HCT116 (cell line): ENCODE measurements at regions not wholly inside any gene's neighbourhood (a gene's known extent, or its start where the extent isn't known, plus 50 kb on each side); places are given as distances from the start of the nearest gene placed in this dataset.

Source experiments
- ATAC-seq: fragments of 200-7000 bp; cut with Tn5 transposase; 2 replicates; pipeline ENCODE4 v1.9.1; 2020; ENCODE audit warnings: mild to moderate bottlenecking, moderate library complexity
- BruUV-seq: library from RNA; stranded (reverse); fragments of 400-500 nt; replicated peaks from 2 replicates; lab custom pipeline; 2021; lab: Mats Ljungman, UMichigan
- CTCF ChIA-PET: fragments of 300-600 bp; sonication (Branson Sonifier 250); formaldehyde crosslinking; loops from one replicate; lab custom pipeline; 2021; ENCODE audit warnings: antibody characterized with exemption; lab: Charles Lee
- POLR2A ChIA-PET: fragments of 300-600, 350-600 bp; sonication (Branson Sonifier 250); formaldehyde crosslinking; loops from one replicate; lab custom pipeline; 2021; ENCODE audit warnings: antibody characterized with exemption; lab: Charles Lee
- RAD21 ChIA-PET, 2 experiments: fragments of 300-600 bp; sonication (Branson Sonifier 250); formaldehyde crosslinking; loops; one replicate each; lab custom pipeline; 2023; ENCODE audit warnings: low total read pairs in 2 of 2; ENCODE audit not compliant: uncharacterized antibody in 2 of 2, unreplicated experiment in 2 of 2, low non-redundant PET in 1 of 2; lab: Charles Lee
- DNase-seq: peaks from one replicate; pipeline ENCODE4 v3.0.0-alpha.2; 2010; ENCODE audit warnings: low read depth, low spot score
- H2AFZ ChIP-seq: fragments of 200-600 bp; shearing (Covaris generic), sonication (generic); 2 replicates; pipeline ENCODE4 v1.6.1; 2017; ENCODE audit warnings: low read depth, mixed run types, mixed read lengths, antibody characterized with exemption, low read length; ENCODE audit not compliant: poor library complexity, severe bottlenecking
- H3K27ac ChIP-seq: 2 replicates; pipeline ENCODE4 v1.5.1; 2012; ENCODE audit warnings: low read depth, low read length
- H3K27me3 ChIP-seq: fragments of 200-600 bp; sonication (generic); 2 replicates; pipeline ENCODE4 v1.6.1; 2016; ENCODE audit warnings: mixed run types, low read length, mixed read lengths; ENCODE audit not compliant: insufficient read depth
- H3K36me3 ChIP-seq, 2 experiments: fragments of 200-500 bp in 1 of 2; fragments of 200-600 bp in 1 of 2; sonication (Bioruptor generic) in 1 of 2; sonication (generic) in 1 of 2; 2 replicates each; pipeline versions ENCODE4 v1.5.1 to v1.6.1; 2014 to 2016; ENCODE audit warnings: low read length in 2 of 2, inconsistent platforms in 1 of 2, mixed read lengths in 1 of 2, mixed run types in 1 of 2; ENCODE audit not compliant: insufficient read depth in 2 of 2, control insufficient read depth in 1 of 2
- H3K4me1 ChIP-seq, 2 experiments: fragments of 200-600 bp in 1 of 2; sonication (generic) in 1 of 2; 2 replicates each; pipeline versions ENCODE4 v1.5.1 to v1.6.1; 2012 to 2017; ENCODE audit warnings: low read length in 2 of 2, inconsistent platforms in 1 of 2, mild to moderate bottlenecking in 1 of 2, mixed read lengths in 1 of 2, mixed run types in 1 of 2, moderate library complexity in 1 of 2; ENCODE audit not compliant: insufficient read depth in 2 of 2, control insufficient read depth in 1 of 2
- H3K4me2 ChIP-seq: fragments of 200-600 bp; sonication (generic); 2 replicates; pipeline ENCODE4 v1.6.1; 2017; ENCODE audit warnings: mixed run types, low read length, mixed read lengths
- H3K4me3 ChIP-seq, 2 experiments: fragments of 200-600 bp in 1 of 2; sonication (generic) in 1 of 2; replicated peaks in 1 of 2; 2 replicates each; pipeline ENCODE4 v1.5.1; 2011 to 2016; ENCODE audit warnings: low read length in 2 of 2, control low read depth in 1 of 2, low read depth in 1 of 2, mild to moderate bottlenecking in 1 of 2, mixed read lengths in 1 of 2, mixed run types in 1 of 2
- H3K79me2 ChIP-seq: fragments of 200-600 bp; sonication (generic); 2 replicates; pipeline ENCODE4 v1.6.1; 2017; ENCODE audit warnings: mild to moderate bottlenecking, mixed run types, low read length, moderate library complexity, mixed read lengths; ENCODE audit not compliant: insufficient read depth
- H3K9ac ChIP-seq: fragments of 200-600 bp; sonication (generic); 2 replicates; pipeline ENCODE4 v1.6.1; 2016; ENCODE audit warnings: low read length, mixed read lengths
- H3K9me2 ChIP-seq: fragments of 200-600 bp; sonication (generic), shearing (Covaris generic); 2 replicates; pipeline ENCODE4 v1.6.1; 2017; ENCODE audit warnings: mixed run types, mild to moderate bottlenecking, moderate library complexity; ENCODE audit not compliant: insufficient read depth
- H3K9me3 ChIP-seq, 2 experiments: fragments of 200-500 bp in 1 of 2; fragments of 200-600 bp in 1 of 2; sonication (Bioruptor generic) in 1 of 2; sonication (generic) in 1 of 2; 2 replicates each; pipeline ENCODE4 v1.6.1; 2014 to 2017; ENCODE audit warnings: low read length in 2 of 2, mixed read lengths in 2 of 2, inconsistent platforms in 1 of 2, low read depth in 1 of 2, mild to moderate bottlenecking in 1 of 2, mixed run types in 1 of 2, moderate library complexity in 1 of 2; ENCODE audit not compliant: control insufficient read depth in 1 of 2, insufficient read depth in 1 of 2
- H4K20me1 ChIP-seq: fragments of 200-600 bp; sonication (generic), shearing (Covaris generic); 2 replicates; pipeline ENCODE4 v1.6.1; 2017; ENCODE audit warnings: mixed run types, mild to moderate bottlenecking, moderate library complexity; ENCODE audit not compliant: insufficient read depth
- CBX3 ChIP-seq: IDR thresholded peaks from 2 replicates; pipeline ENCODE4 v1.6.1; 2012; ENCODE audit warnings: low read depth
- CEBPB ChIP-seq: IDR thresholded peaks from 2 replicates; pipeline ENCODE4 v1.6.1; 2012; ENCODE audit warnings: low read depth
- CTCF ChIP-seq, 3 experiments: fragments of 200-600 bp in 1 of 3; sonication (generic) in 1 of 3; IDR thresholded peaks in 2 of 3; conservative IDR thresholded peaks in 1 of 3; 2 replicates each; pipeline ENCODE4 v1.5.1; 2012 to 2017; ENCODE audit warnings: low read depth in 2 of 3, low read length in 2 of 3, antibody characterized with exemption in 1 of 3, borderline replicate concordance in 1 of 3, control low read depth in 1 of 3, mild to moderate bottlenecking in 1 of 3, mixed read lengths in 1 of 3, mixed run types in 1 of 3, moderate library complexity in 1 of 3; ENCODE audit not compliant: insufficient read depth in 1 of 3
- EGR1 ChIP-seq: IDR thresholded peaks from 2 replicates; pipeline ENCODE4 v1.6.1; 2012; ENCODE audit warnings: low read depth
- EZH2 ChIP-seq: fragments of 200-600 bp; sonication (generic); IDR thresholded peaks from 2 replicates; pipeline ENCODE4 v1.6.1; 2017; ENCODE audit warnings: antibody characterized with exemption, mixed run types
- POLR2AphosphoS5 ChIP-seq: IDR thresholded peaks from 2 replicates; pipeline ENCODE4 v1.6.1; 2011; ENCODE audit warnings: mild to moderate bottlenecking, low read depth, low read length, moderate library complexity
- RAD21 ChIP-seq: IDR thresholded peaks from 2 replicates; pipeline ENCODE4 v1.6.1; 2012; ENCODE audit warnings: low read depth, mild to moderate bottlenecking
- TCF7L2 ChIP-seq: IDR thresholded peaks from 2 replicates; pipeline ENCODE4 v1.7.0; 2011; ENCODE audit warnings: borderline replicate concordance, inconsistent platforms; ENCODE audit not compliant: insufficient read depth, insufficient read length; ENCODE audit errors: extremely low read depth
- ZBTB33 ChIP-seq: IDR thresholded peaks from 2 replicates; pipeline ENCODE4 v1.6.1; 2011; ENCODE audit warnings: mild to moderate bottlenecking, low read length, moderate library complexity; ENCODE audit not compliant: insufficient replicate concordance; ENCODE audit errors: extremely low read depth
- ZFX ChIP-seq: fragments of 450-650 bp; IDR thresholded peaks from 2 replicates; pipeline ENCODE4 v1.6.1; 2017
- ZNF274 ChIP-seq: fragments of 200-500 bp; sonication (Bioruptor generic); IDR thresholded peaks from 2 replicates; pipeline ENCODE4 v1.6.1; 2014; ENCODE audit warnings: mild to moderate bottlenecking, low read depth, low read length, inconsistent platforms
- intact Hi-C: fragments of 100-400 bp; cut with micrococcal nuclease; formaldehyde crosslinking; loops from 2 replicates; pipeline ENCODE4 v1.10.0; 2022

- intact Hi-C loops: no loop called here
- Histone ChIP-seq H3K9me2 (no peaks in the 10 kb centered on the region), H3K27me3 (peaks cover 23% of the 10 kb centered on the region), H3K79me2 (no peaks in the 10 kb centered on the region), H3K9me3 (no peaks in the 10 kb centered on the region), H3K27ac (no peak overlapping the region), H3K36me3 (no peaks in the 10 kb centered on the region), H3K4me2 (peak overlapping the region; percentile 86; the same call in 1 of the 2 replicates), H2AFZ (peak overlapping the region; percentile 94), H3K4me3 (no peak overlapping the region), H3K9ac (no peak overlapping the region), H4K20me1 (no peaks in the 10 kb centered on the region), H3K4me1 (peaks cover 0 to 14% of the 10 kb centered on the region in 2 experiments; a peak in 2 of 4 replicates)
- TF ChIP-seq RAD21 (no peak), CTCF (IDR thresholded peaks at IDR 0.05 in 2 of 3, conservative IDR thresholded peaks at IDR 0.05 in 1 of 3; ENCODE audit: borderline replicate concordance in 1 of 3, insufficient read depth in 1 of 3, low read depth in 2 of 3, low read length in 2 of 3) (no peak), EZH2 (no peak), EGR1 (no peak)
- no TSS peak for BruUV-seq
- RAD21 ChIA-PET: no interaction called here
- DNase-seq (no peak), ATAC-seq (no peak)
- CTCF ChIA-PET: interaction anchor here (1.0 to 1.9 kb wide), 3 partner anchors 145 to 217 kb away, joined by 3 to 6 read pairs (median 4); partner anchors contain the start of gene FGF18
- POLR2A ChIA-PET: no interaction called here
Observed at GRCh38 chr5:171629221-171629620, 156.4 kb upstream of the SMIM23 start.

- Histone ChIP-seq H3K4me3 (peak overlapping the region; percentile 17 to 51), H3K9me2 (no peaks in the 10 kb centered on the region), H3K79me2 (no peaks in the 10 kb centered on the region), H3K27ac (no peak overlapping the region), H4K20me1 (no peaks in the 10 kb centered on the region), H3K4me1 (peaks cover 0 to 14% of the 10 kb centered on the region in 2 experiments; a peak in 2 of 4 replicates), H3K36me3 (no peaks in the 10 kb centered on the region), H2AFZ (peak overlapping the region; percentile 96), H3K4me2 (peak overlapping the region; percentile 86), H3K9me3 (no peaks in the 10 kb centered on the region), H3K27me3 (peaks cover 17% of the 10 kb centered on the region), H3K9ac (no peak overlapping the region)
- ATAC-seq: peak; percentile 100
- ChIA-PET RAD21 (no interaction called here), CTCF (interaction anchor here (1.0 to 1.9 kb wide), 4 partner anchors 24 to 216 kb away, joined by 3 to 6 read pairs (median 4); partner anchors contain the start of gene FGF18), POLR2A (no interaction called here)
- intact Hi-C loops: loop anchor here (1.0 to 2.0 kb wide), 3 partner anchors 211 to 278 kb away; partner anchors contain the start of gene FGF18
- DNase-seq: peak; percentile 41
- no TSS peak for BruUV-seq
- TF ChIP-seq ZFX: no peak
- no peak for TF ChIP-seq EZH2
- no peak for TF ChIP-seq ZNF274
- peak; percentile 33; the same call in 1 of the 2 replicates for TF ChIP-seq POLR2AphosphoS5
- no peak for TF ChIP-seq CEBPB
- no peak for TF ChIP-seq TCF7L2
- TF ChIP-seq CTCF (IDR thresholded peaks at IDR 0.05 in 2 of 3, conservative IDR thresholded peaks at IDR 0.05 in 1 of 3; ENCODE audit: borderline replicate concordance in 1 of 3, insufficient read depth in 1 of 3, low read depth in 2 of 3, low read length in 2 of 3): peak; percentile 49 to 71 (median 53)
- TF ChIP-seq ZBTB33: no peak
- TF ChIP-seq CBX3: peak; percentile 49; the same call in 1 of the 2 replicates
Observed at GRCh38 chr5:171629628-171630349, 155.8 kb upstream of the SMIM23 start.
